OCI-LY1 (cell line): ENCODE measurements at regions not wholly inside any gene's neighbourhood (a gene's known extent, or its start where the extent isn't known, plus 50 kb on each side); places are given as distances from the start of the nearest gene placed in this dataset.

Source experiments
- EZH2 ChIP-seq: fragments of 200-600 bp; sonication (generic), shearing (Covaris generic); IDR thresholded peaks from 2 replicates; pipeline ENCODE4 v1.8.0; 2017; ENCODE audit warnings: borderline replicate concordance, mixed run types, mild to moderate bottlenecking, antibody characterized with exemption, low read length, moderate library complexity, mixed read lengths
- TF ChIP-seq, protein P1 (sequence below): fragments of 200-600 bp; sonication (generic), shearing (Covaris generic); IDR thresholded peaks from 2 replicates; pipeline ENCODE4 v1.5.1; 2017; ENCODE audit warnings: mild to moderate bottlenecking, antibody characterized with exemption, low read length, moderate library complexity, mixed read lengths

DNA sequence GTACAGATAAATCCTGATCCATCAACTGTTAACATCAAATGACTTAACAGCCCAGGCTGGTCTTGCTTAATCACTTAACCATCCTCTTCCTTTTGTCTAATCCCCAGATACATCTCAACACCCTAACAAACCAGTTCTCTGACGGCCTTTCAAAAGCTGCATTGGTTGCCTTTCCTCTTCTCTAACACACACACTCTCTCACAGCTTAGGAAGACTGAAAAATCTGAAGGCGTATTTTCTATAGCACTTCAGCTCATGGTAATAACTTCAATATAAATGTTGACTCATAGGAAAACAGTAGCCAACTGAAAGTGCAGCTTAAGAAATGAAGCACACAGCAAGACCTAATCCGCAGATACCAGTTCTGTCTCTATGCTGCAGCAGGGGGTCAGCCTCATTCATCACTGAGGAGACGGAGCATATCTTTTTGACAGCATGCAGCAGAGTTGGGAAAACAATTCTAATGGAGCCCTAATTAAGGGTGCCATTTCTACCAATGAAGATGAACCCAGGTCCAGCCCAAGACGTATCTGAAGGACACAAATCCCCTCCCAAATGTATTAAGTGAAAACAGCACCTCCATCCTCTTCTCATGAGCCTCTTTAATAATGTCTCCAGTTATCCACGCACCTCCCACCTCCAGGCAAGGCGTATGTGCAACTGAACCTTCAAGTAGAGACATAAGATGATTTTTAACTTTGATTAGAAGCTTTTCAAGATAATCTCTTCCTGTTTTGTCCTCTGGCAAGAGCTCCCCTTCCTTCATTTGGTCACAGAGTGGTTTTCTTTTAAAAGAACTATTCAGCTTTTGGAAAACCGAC, 211.7 kb upstream of the NFE2L3 start:
- TF ChIP-seq, protein P1, sequence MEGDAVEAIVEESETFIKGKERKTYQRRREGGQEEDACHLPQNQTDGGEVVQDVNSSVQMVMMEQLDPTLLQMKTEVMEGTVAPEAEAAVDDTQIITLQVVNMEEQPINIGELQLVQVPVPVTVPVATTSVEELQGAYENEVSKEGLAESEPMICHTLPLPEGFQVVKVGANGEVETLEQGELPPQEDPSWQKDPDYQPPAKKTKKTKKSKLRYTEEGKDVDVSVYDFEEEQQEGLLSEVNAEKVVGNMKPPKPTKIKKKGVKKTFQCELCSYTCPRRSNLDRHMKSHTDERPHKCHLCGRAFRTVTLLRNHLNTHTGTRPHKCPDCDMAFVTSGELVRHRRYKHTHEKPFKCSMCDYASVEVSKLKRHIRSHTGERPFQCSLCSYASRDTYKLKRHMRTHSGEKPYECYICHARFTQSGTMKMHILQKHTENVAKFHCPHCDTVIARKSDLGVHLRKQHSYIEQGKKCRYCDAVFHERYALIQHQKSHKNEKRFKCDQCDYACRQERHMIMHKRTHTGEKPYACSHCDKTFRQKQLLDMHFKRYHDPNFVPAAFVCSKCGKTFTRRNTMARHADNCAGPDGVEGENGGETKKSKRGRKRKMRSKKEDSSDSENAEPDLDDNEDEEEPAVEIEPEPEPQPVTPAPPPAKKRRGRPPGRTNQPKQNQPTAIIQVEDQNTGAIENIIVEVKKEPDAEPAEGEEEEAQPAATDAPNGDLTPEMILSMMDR = no peak
- TF ChIP-seq EZH2 = no peak
